ENCODE measurements at regions not wholly inside any gene's neighbourhood (a gene's known extent, or its start where the extent isn't known, plus 50 kb on each side); places are given as distances from the start of the nearest gene placed in this dataset.

DNA sequence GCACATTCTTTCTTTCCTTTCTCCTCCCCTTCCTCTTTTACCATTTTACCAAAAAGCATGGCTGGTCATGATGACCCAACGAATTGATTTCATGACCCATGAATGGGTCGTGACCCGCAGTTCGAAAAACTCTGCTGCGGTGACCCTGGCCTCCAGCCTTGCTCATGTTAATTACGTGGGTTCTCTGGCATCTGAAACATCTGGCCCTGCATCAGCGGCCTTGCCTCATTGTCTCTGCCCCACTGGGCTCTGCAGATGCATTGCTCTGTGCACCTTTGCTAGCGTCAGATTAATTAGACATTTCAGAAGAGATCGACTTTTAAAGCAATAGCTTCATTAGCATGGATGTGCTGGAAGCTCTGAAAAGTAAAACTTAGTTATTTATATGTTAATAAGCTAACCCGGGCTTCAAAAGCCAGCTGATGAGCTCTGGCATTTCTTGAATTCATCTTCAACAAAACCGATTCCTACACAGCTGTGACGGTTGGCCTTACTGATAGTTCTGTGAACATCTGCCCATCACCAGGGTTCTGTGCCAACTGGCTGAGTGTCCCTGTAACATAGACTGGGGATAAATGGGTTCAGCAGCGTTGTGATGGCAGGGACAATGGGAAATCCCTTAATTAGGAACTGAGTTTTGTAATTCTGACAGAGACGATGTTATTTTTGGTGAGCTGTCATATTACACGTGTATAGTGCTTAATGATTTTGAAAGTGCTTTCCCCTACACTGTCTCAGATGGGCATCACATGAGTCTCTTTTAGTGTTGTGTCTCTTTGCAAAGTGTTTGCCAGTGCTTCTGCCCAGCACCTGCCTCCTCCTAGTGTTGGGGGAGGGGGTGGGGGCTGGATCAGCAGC lies 225.9 kb upstream of the EEF2KMT start:
- TF ChIP-seq POLR2A (IDR thresholded peaks at IDR 0.05) (no peak), EP300 (IDR thresholded peaks at IDR 0.05) (no peak), POLR2AphosphoS5 (IDR thresholded peaks at IDR 0.05) (no peak)
- TF ChIP-seq, protein P1, sequence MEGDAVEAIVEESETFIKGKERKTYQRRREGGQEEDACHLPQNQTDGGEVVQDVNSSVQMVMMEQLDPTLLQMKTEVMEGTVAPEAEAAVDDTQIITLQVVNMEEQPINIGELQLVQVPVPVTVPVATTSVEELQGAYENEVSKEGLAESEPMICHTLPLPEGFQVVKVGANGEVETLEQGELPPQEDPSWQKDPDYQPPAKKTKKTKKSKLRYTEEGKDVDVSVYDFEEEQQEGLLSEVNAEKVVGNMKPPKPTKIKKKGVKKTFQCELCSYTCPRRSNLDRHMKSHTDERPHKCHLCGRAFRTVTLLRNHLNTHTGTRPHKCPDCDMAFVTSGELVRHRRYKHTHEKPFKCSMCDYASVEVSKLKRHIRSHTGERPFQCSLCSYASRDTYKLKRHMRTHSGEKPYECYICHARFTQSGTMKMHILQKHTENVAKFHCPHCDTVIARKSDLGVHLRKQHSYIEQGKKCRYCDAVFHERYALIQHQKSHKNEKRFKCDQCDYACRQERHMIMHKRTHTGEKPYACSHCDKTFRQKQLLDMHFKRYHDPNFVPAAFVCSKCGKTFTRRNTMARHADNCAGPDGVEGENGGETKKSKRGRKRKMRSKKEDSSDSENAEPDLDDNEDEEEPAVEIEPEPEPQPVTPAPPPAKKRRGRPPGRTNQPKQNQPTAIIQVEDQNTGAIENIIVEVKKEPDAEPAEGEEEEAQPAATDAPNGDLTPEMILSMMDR (IDR thresholded peaks at IDR 0.05), result no peak
